PC-3 (cell line): ENCODE measurements at regions not wholly inside any gene's neighbourhood (a gene's known extent, or its start where the extent isn't known, plus 50 kb on each side); places are given as distances from the start of the nearest gene placed in this dataset.

Experiments used
- EZH2 ChIP-seq: fragments of 300-600 bp; sonication (generic); IDR thresholded peaks from one replicate; pipeline ENCODE4 v1.6.1; 2017; ENCODE audit warnings: antibody characterized with exemption, mild to moderate bottlenecking, low read length; ENCODE audit not compliant: unreplicated experiment
- EZH2phosphoT487 ChIP-seq: fragments of 300-600 bp; sonication (generic); IDR thresholded peaks from 2 replicates; pipeline ENCODE4 v1.6.1; 2018; ENCODE audit warnings: mild to moderate bottlenecking, antibody characterized with exemption, low read length, borderline replicate concordance
- TF ChIP-seq, protein P1 (sequence below): fragments of 300-600 bp; sonication (generic); conservative IDR thresholded peaks from 2 replicates; pipeline ENCODE4 v1.5.1; 2017; ENCODE audit warnings: antibody characterized with exemption, low read depth, mild to moderate bottlenecking, low read length

DNA sequence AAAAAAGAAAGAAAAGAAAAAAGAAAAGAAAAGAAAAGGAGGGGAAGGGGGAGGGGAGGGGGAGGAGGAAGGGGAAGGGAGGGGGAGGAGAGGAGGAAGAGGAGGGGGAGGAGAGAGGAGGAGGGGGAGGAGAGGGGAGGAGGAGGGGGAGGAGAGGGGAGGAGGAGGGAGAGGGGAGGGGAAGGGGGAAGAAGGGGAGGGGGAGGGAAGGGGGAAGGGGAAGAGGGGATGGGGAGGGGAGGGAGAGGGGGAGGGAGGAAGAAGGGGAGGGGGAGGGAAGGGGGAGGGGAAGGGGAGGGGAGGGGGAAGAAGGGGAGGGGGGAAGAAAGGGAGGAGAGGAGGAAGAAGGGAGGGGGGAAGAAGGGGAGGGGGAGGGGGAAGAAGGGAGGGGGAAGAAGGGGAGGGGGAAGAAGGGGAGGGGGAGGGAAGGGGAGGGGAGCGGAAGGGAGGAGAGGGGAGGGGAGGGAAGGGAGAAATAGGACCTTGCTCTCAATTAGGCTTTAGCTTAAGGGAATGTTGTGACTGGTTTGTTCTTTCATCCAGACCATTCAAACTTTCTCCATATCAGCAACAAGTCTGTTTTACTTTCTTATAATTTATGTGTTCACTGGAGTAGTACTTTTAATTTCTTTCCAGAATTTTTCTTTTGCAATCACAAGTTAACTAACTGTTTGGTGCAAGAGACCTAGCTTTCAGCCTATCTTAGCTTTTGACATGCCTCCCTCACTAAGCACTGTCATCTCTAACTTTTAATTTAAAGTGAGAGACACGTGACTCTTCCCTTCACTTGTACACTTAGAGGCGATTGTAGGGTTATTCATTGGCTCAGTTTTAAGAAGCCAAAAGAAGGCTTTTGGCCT is 76.5 kb upstream of the EGLN3 start:
- TF ChIP-seq, protein P1, sequence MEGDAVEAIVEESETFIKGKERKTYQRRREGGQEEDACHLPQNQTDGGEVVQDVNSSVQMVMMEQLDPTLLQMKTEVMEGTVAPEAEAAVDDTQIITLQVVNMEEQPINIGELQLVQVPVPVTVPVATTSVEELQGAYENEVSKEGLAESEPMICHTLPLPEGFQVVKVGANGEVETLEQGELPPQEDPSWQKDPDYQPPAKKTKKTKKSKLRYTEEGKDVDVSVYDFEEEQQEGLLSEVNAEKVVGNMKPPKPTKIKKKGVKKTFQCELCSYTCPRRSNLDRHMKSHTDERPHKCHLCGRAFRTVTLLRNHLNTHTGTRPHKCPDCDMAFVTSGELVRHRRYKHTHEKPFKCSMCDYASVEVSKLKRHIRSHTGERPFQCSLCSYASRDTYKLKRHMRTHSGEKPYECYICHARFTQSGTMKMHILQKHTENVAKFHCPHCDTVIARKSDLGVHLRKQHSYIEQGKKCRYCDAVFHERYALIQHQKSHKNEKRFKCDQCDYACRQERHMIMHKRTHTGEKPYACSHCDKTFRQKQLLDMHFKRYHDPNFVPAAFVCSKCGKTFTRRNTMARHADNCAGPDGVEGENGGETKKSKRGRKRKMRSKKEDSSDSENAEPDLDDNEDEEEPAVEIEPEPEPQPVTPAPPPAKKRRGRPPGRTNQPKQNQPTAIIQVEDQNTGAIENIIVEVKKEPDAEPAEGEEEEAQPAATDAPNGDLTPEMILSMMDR = no peak
- TF ChIP-seq EZH2 (no peak), EZH2phosphoT487 (no peak)
